HG02642 (cell line): ENCODE measurements at regions not wholly inside any gene's neighbourhood (a gene's known extent, or its start where the extent isn't known, plus 50 kb on each side); places are given as distances from the start of the nearest gene placed in this dataset.

Experiments
- ATAC-seq: cut with Tn5 transposase; IDR thresholded peaks from one replicate; pipeline ENCODE4 v1.9.1; 2021; ENCODE audit warnings: mild to moderate bottlenecking; ENCODE audit not compliant: unreplicated experiment, poor library complexity

GRCh38 chr2:108067820-108068405, 81.6 kb downstream of the SLC5A7 start:
- no peak for ATAC-seq

GRCh38 chr2:108069515-108070310, 83.4 kb downstream of the SLC5A7 start:
- no peak for ATAC-seq

DNA sequence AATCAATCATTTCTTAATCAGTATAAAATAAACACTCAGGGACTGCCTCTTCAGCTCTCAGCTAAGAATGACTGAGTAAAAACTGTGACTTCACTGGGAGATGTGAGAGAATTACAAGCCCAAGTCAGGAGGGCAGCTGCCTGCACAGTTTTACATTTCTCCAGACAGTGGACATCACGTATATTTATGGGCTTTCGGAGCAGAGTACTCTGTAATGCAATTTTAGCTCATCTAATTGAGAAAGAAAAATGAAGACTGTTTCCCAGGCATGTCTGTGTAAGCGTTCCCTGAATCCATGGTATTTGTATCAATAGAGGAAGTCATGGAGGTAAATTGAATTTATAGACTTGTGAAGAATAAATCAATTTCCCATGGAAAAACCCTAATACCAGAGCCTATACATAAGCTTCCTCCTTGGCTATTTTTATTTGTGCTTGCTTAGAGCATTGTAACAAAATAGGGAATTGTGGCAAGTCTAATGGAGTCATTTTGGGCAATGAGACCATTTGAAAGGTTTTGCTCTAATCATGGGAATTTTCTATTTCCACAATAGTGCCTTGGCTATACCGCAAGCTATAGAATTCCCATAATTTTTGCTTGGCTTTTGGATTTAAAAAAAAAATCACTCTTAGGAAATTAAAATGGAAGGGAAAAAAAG, 87.2 kb downstream of the SLC5A7 start:
- ATAC-seq: no peak

GRCh38 chr2:108074150-108074549, 87.8 kb downstream of the SLC5A7 start:
- no peak for ATAC-seq

- ATAC-seq: no peak
These were observed 88.6 kb downstream of the SLC5A7 start for GRCh38 chr2:108074946-108075345.

GRCh38 chr2:108076527-108076926, 90.2 kb downstream of the SLC5A7 start:
- ATAC-seq: no peak

DNA sequence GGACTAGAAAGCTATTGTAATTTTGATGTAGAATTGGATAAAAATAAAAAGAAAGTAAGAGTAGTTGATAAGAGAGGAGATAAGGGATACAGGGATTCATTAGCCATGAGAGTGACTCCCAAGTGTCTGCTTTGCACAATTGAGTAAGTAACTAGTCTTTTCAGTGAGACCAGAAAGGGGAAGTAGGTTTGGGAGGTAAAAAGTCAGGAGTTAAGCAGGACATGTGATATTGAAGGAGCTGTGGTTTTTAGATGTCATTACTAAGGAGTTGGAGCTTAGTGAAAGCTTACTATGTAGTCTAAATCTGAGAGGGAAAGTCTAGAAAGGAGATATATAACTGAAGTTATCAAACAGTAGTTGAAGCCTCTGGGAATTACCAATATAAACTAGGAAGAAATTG, 93.4 kb downstream of the SLC5A7 start:
- no peak for ATAC-seq

- no peak for ATAC-seq
These were observed 93.9 kb downstream of the SLC5A7 start for GRCh38 chr2:108080177-108080576.

- ATAC-seq: no peak
These were observed 96.7 kb downstream of the SLC5A7 start for GRCh38 chr2:108082978-108083377.

DNA sequence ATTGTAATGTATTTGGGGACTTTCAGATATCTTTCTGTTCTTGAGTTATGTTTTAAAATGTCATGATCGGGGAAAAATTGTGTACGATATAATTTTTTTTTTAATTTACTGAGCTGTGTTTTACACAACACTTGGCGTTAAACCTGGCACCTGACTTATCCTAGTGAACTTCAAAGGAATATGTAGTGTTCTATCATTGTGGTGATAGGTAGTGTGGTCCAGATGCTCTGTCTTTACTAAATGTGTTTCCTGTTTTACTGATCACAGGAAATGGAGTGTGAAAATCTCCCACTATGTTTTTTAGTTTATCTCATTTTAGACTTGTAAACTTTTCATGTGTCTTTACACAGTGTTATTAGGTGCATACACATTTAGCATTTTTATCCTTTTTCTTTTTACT, 98.0 kb downstream of the SLC5A7 start:
- ATAC-seq: no peak

DNA sequence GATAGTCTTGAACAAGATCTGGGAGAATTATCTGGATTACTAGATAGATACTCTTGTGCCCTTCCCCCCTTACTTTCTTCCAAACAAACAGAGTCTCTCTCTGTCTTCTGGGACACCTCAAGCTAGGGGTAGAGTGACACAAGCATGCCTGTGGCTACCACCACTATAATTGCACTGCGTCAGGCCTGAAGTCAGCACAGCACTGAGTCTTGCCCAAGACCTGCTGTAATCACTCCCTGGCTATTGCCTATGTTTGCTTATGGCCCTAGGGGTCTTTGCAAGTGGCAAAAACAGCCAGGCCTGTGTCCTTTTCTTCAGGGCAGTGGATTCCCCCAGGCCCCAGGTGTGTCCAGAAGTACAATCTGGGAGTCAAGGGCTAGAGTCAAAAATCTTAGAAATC, 106.6 kb downstream of the SLC5A7 start:
- no peak for ATAC-seq

- ATAC-seq: no peak
These were observed 115.2 kb downstream of the SLC5A7 start for GRCh38 chr2:108101481-108101880.

DNA sequence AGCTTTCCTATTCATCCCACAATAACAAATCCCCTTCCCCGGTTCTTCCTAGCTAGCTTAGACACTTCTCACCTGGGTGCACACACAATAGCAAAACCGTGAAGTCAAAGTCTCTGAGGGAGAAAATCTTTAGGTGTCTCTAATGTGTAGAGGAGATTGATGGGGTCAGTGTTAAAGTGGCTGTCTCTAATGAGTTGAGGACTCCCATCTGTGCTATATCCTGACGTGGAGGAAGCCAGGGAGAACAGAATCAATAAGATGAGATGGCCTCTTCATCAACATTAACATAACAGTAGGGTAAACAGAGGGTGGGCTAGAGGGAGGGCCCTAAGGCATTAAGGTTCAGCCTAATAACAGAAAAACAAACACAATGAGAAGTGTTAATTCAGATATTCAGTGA, 120.4 kb downstream of the SLC5A7 start:
- ATAC-seq: no peak

DNA sequence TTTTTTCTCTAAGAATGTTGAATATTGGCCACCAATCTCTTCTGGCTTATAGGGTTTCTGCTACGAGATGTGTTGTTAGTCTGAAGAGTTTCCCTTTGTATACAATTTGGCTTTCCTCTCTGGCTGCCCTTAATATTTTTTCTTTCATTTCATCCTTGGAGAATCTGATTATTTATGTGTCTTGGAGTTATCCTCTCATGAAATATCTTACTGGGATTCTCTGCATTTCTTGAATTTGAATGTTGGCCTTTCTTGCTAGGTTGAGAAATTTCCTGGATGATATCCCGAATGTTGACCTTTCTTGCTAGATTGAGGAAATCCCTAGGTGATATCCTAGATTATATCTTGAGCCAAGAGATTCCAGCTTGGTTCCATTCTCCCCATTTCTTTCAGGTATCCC, 125.6 kb downstream of the SLC5A7 start:
- no peak for ATAC-seq

- no peak for ATAC-seq
These were observed 123.9 kb upstream of the SULT1C3 start for GRCh38 chr2:108115868-108116267.

DNA sequence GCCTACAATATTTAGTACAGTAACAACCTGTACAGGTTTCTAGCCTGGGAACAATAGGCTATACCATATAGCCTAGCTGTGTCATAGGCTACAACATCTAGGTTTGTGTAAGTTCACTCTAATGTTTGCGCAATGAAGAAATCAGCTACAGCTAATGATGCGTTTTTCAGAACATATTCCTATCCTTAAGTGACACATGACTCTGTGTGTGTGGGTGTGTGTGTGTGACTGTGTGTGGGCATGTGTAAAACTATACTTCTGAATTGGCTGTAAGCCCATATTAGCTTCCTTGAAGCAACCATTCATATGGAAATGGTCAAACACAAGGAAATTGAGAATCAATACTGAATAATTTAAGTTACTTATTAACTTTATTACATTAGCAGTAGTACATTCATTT, 120.8 kb upstream of the SULT1C3 start:
- ATAC-seq: no peak

DNA sequence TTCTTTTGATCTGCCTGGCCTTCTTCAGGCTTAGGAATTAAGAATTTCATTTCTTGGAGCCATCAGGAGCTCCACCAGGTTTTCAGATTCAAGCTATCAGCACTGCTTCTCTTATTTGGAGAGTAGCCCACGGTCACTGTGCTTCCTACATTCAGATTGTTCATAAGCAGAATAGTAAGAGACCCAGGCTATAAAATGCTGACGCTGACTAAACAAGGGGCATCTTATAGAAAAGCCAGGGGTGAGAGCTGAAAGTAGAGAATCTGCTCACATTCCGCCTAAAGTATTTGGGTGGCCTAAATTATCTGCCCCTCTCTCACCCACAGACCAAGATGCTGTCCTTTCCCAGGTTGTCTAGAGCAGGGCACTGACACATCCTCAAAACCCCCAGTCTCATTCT, 120.3 kb upstream of the SULT1C3 start:
- no peak for ATAC-seq

DNA sequence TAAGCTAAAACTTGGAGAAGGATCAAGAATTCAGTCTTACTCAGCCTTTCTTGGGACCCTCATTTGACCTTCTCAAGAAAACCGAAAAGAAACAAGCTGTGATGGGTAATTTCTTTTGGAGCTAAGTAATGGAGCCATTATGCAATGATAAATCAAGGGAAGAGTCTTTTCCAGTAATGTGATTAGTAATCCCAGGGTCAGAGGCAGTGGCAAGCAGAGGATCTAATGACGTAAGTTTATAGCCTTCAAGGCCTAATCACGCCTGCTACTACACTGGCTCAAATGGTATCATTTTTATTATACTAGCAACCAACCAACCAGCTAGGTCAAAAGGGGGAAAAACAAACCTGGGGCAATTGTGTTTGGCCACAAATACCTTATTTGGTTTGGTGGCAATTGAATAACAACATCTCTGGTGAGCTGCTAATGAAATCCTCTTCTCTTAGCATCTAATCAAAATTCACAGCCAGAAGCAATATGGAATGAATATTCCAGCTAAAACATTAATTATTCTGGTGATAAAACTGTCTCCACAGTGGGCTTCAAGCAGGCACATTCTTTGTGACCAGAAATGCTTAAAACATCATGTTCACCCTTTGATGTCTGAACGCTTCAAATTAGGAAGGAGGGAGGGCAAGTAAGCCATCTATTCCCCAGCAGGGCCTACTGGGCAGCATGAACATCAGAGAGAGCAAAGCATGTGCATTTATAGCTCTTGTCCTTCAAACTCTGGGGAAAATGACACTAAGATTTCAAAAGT, 114.9 kb upstream of the SULT1C3 start:
- ATAC-seq: no peak

DNA sequence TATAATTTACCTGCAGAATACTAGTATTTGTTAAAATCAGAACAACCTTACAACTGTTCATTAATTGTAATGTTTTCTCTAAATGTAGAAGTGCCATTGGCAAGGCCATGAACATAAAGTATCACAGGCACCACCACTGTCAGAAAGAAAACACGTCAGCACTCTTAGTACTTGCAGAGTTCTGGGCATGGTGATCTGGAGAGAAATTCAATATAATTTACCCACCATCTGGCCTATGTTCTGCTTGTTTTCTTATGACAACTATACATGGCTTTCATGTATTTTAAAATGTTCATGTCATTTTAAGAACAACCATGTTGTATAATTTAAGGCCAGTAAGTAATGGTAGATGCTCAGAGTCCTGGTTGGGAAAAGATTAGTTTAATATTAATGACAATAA, 114.2 kb upstream of the SULT1C3 start:
- no peak for ATAC-seq

- ATAC-seq: no peak
These were observed 111.5 kb upstream of the SULT1C3 start for GRCh38 chr2:108128249-108128648.

DNA sequence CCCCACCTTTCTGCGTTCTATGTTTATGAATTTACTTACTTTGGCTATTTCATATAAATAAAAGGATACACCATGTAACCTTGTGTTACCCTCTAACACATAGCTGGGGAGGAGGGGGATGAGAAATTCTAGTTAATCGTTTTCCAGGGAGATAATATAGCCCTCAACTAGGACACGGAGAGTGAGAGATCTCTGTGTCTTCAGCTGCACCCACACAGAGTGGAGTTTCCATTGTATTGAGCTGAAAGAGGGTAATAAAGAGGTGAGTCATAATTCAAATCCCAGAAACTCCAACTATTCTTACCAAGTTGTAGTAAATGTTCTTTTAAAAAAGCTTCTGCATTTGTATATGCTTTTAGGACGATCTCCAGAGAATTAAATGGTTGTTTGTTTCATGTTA, 110.1 kb upstream of the SULT1C3 start:
- ATAC-seq: no peak
